Adipocyte (in vitro differentiated cells): ENCODE measurements at regions not wholly inside any gene's neighbourhood (a gene's known extent, or its start where the extent isn't known, plus 50 kb on each side); places are given as distances from the start of the nearest gene placed in this dataset.

ENCODE experiments used
- DNase-seq: peaks from one replicate; pipeline ENCODE4 v3.0.0-alpha.2; 2015; ENCODE audit warnings: low read depth
- H3K27me3 ChIP-seq: replicated peaks from 2 replicates; pipeline ENCODE4 v1.7.0; 2013; ENCODE audit warnings: mild to moderate bottlenecking, low read length, moderate library complexity; ENCODE audit not compliant: control insufficient read depth, insufficient read depth
- H3K36me3 ChIP-seq: 2 replicates; pipeline ENCODE4 v1.7.0; 2013; ENCODE audit warnings: low read length, mild to moderate bottlenecking, moderate library complexity; ENCODE audit not compliant: control insufficient read depth, insufficient read depth, severe bottlenecking
- H3K4me1 ChIP-seq: 2 replicates; pipeline ENCODE4 v1.7.0; 2013; ENCODE audit warnings: mild to moderate bottlenecking, low read length, moderate library complexity; ENCODE audit not compliant: control insufficient read depth, insufficient read depth
- H3K4me3 ChIP-seq: 2 replicates; pipeline ENCODE4 v1.7.0; 2013; ENCODE audit warnings: mild to moderate bottlenecking, low read length, moderate library complexity
- H3K9ac ChIP-seq: 2 replicates; pipeline ENCODE4 v1.7.0; 2013; ENCODE audit warnings: mild to moderate bottlenecking, low read length, moderate library complexity
- H3K9me3 ChIP-seq: 2 replicates; pipeline ENCODE4 v1.7.0; 2013; ENCODE audit warnings: mild to moderate bottlenecking, low read length, moderate library complexity; ENCODE audit not compliant: control insufficient read depth

DNA sequence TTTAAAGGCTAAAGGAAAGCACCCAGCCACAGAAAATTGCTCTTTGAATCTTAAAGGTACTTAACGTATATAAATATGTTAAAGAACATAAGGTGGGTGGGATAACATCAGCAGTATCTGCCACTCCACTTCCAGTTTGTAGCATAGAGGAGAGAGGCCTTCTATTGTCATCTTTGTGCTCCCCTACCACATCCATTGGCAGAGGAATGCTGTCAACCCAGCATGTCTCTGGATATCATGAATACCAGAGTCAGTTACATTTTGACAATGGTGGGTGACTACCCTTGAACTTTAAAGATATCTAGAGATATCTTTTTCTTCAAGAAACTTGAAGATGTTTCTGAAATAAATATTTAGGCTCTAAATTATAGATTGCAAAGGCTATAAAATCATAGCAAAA, 283.2 kb upstream of the LRRC7 start:
- H3K27me3 ChIP-seq: no peaks in the 10 kb centered on the region
- H3K9ac ChIP-seq: no peak overlapping the region
- H3K4me1 ChIP-seq: no peaks in the 10 kb centered on the region
- no peaks in the 10 kb centered on the region for H3K9me3 ChIP-seq
- no peaks in the 10 kb centered on the region for H3K36me3 ChIP-seq
- H3K4me3 ChIP-seq: no peak overlapping the region
- DNase-seq: no peak

DNA sequence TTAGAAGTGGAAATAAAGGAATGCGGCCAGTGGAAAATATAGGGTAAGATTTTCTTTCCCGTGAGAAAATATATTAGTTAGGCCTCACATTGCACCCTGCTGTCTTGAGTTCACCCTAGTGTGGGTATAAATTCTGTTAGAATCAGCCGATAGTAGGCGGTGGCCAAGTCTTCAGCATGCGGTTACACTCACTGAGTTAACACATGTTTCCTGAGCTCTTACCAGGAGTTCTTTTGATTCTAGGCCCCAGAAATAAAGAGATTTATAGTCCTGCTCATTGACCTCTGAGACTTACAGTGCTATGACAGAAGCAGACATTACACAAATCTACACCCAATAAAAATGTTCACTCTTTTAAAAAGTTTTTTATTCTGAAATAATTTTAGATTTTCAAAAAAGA, 279.3 kb upstream of the LRRC7 start:
- Histone ChIP-seq H3K9me3 (no peaks in the 10 kb centered on the region), H3K4me3 (no peak overlapping the region), H3K9ac (no peak overlapping the region), H3K36me3 (no peaks in the 10 kb centered on the region), H3K4me1 (peaks cover 5% of the 10 kb centered on the region), H3K27me3 (no peaks in the 10 kb centered on the region)
- no peak for DNase-seq

DNA sequence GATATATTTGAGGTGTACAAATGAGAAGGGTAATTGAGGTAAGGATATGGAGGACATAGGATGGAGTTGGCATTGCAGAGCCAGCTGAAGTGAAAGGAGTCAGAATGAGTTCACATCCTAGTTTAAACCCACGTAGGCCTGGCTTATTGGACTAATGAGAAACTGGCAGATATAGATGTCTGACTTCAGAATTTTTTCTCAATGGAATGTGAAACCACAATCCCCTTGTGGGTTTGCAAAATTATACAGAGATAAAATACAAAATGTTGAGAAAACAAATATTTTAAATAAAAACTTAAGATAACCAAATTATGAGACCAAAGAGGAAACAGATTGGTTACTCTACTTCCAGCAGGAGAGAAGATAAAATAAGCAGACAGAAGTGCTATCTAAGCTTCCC, 277.4 kb upstream of the LRRC7 start:
- peaks cover 5% of the 10 kb centered on the region for H3K4me1 ChIP-seq
- no peak overlapping the region for H3K4me3 ChIP-seq
- peak; percentile 4 for DNase-seq
- no peaks in the 10 kb centered on the region for H3K9me3 ChIP-seq
- no peak overlapping the region for H3K9ac ChIP-seq
- H3K36me3 ChIP-seq: no peaks in the 10 kb centered on the region
- no peaks in the 10 kb centered on the region for H3K27me3 ChIP-seq

DNA sequence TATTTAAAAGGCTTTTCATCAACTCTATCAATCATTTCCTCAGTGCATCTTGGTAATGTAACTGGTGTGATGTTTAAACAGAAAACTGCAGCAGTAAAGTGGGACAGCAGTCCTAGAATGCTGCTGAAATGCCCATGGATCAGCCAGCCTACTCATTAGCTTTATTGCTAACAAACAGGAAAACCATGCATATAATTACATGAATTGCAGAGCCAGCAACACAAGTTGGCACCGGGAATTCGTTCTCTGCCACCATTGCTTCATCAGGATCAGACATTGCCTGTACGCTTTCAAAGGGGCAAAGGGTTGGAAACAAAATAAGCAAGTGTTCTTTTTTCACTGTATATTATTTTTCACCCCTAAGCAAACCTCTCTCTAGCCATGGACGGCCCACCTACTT, 276.2 kb upstream of the LRRC7 start:
- Histone ChIP-seq H3K4me3 (no peak overlapping the region), H3K9me3 (no peaks in the 10 kb centered on the region), H3K4me1 (peaks cover 5% of the 10 kb centered on the region), H3K9ac (no peak overlapping the region), H3K36me3 (no peaks in the 10 kb centered on the region), H3K27me3 (no peaks in the 10 kb centered on the region)
- no peak for DNase-seq

- Histone ChIP-seq H3K27me3 (no peaks in the 10 kb centered on the region), H3K36me3 (no peaks in the 10 kb centered on the region), H3K9ac (no peak overlapping the region), H3K4me3 (no peak overlapping the region), H3K9me3 (no peaks in the 10 kb centered on the region), H3K4me1 (peaks cover 5% of the 10 kb centered on the region)
- DNase-seq: no peak
Measured at GRCh38 chr1:69292833-69293232, 274.9 kb upstream of the LRRC7 start.

DNA sequence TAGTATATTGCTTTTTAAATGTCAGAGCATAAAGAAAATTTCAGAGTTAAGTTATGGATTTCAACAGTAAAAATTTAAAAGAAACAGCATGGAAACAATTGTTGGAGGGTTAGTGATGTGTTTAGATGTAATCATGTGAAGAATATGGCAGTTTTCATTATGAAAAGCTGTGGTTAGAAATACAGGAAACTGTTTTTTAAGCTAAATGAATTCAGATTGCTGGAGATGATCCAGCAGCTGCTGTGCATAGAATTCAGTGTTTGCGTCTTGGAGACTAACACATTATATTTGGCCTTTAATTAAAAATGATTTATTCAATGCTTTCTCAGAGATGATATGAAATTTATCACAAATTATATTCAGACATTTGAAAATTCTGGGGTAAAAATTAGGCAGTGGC, 273.6 kb upstream of the LRRC7 start:
- peaks cover 5% of the 10 kb centered on the region for H3K4me1 ChIP-seq
- DNase-seq: no peak
- H3K27me3 ChIP-seq: no peaks in the 10 kb centered on the region
- H3K9ac ChIP-seq: no peak overlapping the region
- H3K4me3 ChIP-seq: no peak overlapping the region
- no peaks in the 10 kb centered on the region for H3K9me3 ChIP-seq
- H3K36me3 ChIP-seq: no peaks in the 10 kb centered on the region

GRCh38 chr1:69295265-69295664, 272.5 kb upstream of the LRRC7 start:
- H3K4me1 ChIP-seq: peaks cover 5% of the 10 kb centered on the region

GRCh38 chr1:69305621-69306020, 262.1 kb upstream of the LRRC7 start:
- no peak overlapping the region for H3K9ac ChIP-seq

More at GRCh38 chr1:69295265-69295664, 272.5 kb upstream of the LRRC7 start:
- DNase-seq: no peak
- Histone ChIP-seq H3K9ac (no peak overlapping the region), H3K4me3 (no peak overlapping the region), H3K36me3 (no peaks in the 10 kb centered on the region), H3K9me3 (no peaks in the 10 kb centered on the region), H3K27me3 (no peaks in the 10 kb centered on the region)

GRCh38 chr1:69312055-69312732, 255.5 kb upstream of the LRRC7 start:
- no peak for DNase-seq
- Histone ChIP-seq H3K4me3 (no peak overlapping the region), H3K27me3 (no peaks in the 10 kb centered on the region), H3K4me1 (no peaks in the 10 kb centered on the region), H3K9ac (no peak overlapping the region), H3K9me3 (peaks cover 19% of the 10 kb centered on the region), H3K36me3 (no peaks in the 10 kb centered on the region)

More at GRCh38 chr1:69305621-69306020, 262.1 kb upstream of the LRRC7 start:
- H3K36me3 ChIP-seq: no peaks in the 10 kb centered on the region
- H3K4me3 ChIP-seq: no peak overlapping the region
- no peak for DNase-seq
- H3K4me1 ChIP-seq: no peaks in the 10 kb centered on the region
- H3K9me3 ChIP-seq: peaks cover 6% of the 10 kb centered on the region
- H3K27me3 ChIP-seq: no peaks in the 10 kb centered on the region

DNA sequence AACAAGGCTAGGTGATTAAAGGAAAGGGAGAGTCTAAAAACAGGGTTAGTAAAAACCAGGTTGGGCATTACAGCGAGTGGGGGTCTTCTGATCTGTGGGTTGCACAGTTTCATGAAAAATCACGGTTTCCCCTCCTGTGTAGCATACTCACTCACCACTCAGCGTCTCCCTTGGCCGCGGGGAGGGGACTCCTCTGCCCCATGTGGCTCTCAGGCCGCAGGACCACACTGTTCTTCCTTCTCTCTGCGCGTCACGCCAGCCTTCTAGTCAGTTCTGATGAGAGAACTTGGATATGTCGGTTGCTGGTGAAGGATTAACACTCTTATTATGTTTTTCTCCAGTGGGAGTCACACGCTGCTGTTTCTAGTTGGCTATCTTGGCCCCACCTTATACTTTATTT, 254.6 kb upstream of the LRRC7 start:
- peaks cover 19% of the 10 kb centered on the region for H3K9me3 ChIP-seq
- H3K36me3 ChIP-seq: no peaks in the 10 kb centered on the region
- H3K27me3 ChIP-seq: no peaks in the 10 kb centered on the region
- H3K9ac ChIP-seq: no peak overlapping the region
- no peaks in the 10 kb centered on the region for H3K4me1 ChIP-seq
- H3K4me3 ChIP-seq: no peak overlapping the region
- no peak for DNase-seq

- H3K9me3 ChIP-seq: peaks cover 19% of the 10 kb centered on the region
- H3K4me1 ChIP-seq: no peaks in the 10 kb centered on the region
- H3K9ac ChIP-seq: no peak overlapping the region
- no peaks in the 10 kb centered on the region for H3K36me3 ChIP-seq
- no peak overlapping the region for H3K4me3 ChIP-seq
- no peaks in the 10 kb centered on the region for H3K27me3 ChIP-seq
- no peak for DNase-seq
Measured at GRCh38 chr1:69315416-69315815, 252.3 kb upstream of the LRRC7 start.

DNA sequence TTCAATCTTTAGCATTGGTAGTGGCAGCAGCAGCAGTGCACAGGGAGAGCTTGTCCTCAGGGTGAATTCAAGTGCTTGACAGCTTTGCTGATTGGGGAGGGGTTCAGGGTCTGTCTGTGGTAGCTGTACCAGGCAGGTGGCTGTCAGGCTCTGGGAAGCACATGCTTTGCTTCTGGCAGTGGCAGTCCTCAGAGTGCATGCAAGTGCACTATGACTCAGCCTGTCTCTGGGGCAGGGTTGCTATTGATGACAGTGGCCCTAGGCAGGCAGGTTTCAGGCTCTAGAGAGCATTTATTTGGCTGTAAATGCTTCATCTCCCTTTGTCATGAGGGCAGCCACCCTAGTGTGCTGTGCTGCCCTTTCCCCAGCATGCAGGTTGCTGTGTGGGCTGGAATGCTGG, 251.9 kb upstream of the LRRC7 start:
- no peak for DNase-seq
- H3K9me3 ChIP-seq: peaks cover 19% of the 10 kb centered on the region

More for the DNA sequence above, 251.9 kb upstream of the LRRC7 start:
- Histone ChIP-seq H3K36me3 (no peaks in the 10 kb centered on the region), H3K9ac (no peak overlapping the region), H3K27me3 (no peaks in the 10 kb centered on the region), H3K4me3 (no peak overlapping the region), H3K4me1 (no peaks in the 10 kb centered on the region)
